Aorta (tissue), 5 donors: ENCODE measurements at regions not wholly inside any gene's neighbourhood (a gene's known extent, or its start where the extent isn't known, plus 50 kb on each side); places are given as distances from the start of the nearest gene placed in this dataset.
"Not testable (repeated sequence)": the region's sequence is repeated elsewhere in the genome, so short reads cannot be mapped to it uniquely, and the experiment has no call there.

Experiments used
- ATAC-seq: fragments of 200-7000 bp; cut with Tn5 transposase; one replicate; pipeline ENCODE4 v1.9.1; 2022; ENCODE audit warnings: moderate library complexity; ENCODE audit not compliant: low FRiP score
- DNase-seq, 2 donors: peaks; one replicate each; pipeline ENCODE4 v3.0.0-alpha.2; 2020
- H3K27ac ChIP-seq, 2 donors: one replicate each; pipeline ENCODE4 v1.5.1; 2013; ENCODE audit warnings: low read length in 2 of 2, mild to moderate bottlenecking in 2 of 2, moderate library complexity in 2 of 2, control low read depth in 1 of 2, inconsistent platforms in 1 of 2, low read depth in 1 of 2
- H3K27me3 ChIP-seq, 2 donors: one replicate each; pipeline ENCODE4 v1.6.1; 2013; ENCODE audit warnings: control low read depth in 1 of 2, low read length in 1 of 2, mild to moderate bottlenecking in 1 of 2, moderate library complexity in 1 of 2; ENCODE audit not compliant: insufficient read depth in 2 of 2, control insufficient read depth in 1 of 2
- H3K36me3 ChIP-seq, 2 donors: one replicate each; pipeline ENCODE4 v1.6.1; 2013; ENCODE audit warnings: control low read depth in 1 of 2, low read length in 1 of 2, mild to moderate bottlenecking in 1 of 2; ENCODE audit not compliant: insufficient read depth in 2 of 2, control insufficient read depth in 1 of 2
- H3K4me1 ChIP-seq, 2 donors: one replicate each; pipeline ENCODE4 v1.6.1; 2013; ENCODE audit warnings: low read length in 2 of 2, control low read depth in 1 of 2, mild to moderate bottlenecking in 1 of 2, moderate library complexity in 1 of 2; ENCODE audit not compliant: insufficient read depth in 2 of 2, control insufficient read depth in 1 of 2
- H3K4me3 ChIP-seq, 2 donors: one replicate each; pipeline ENCODE4 v1.5.1; 2013; ENCODE audit warnings: low read length in 2 of 2, control low read depth in 1 of 2, mild to moderate bottlenecking in 1 of 2
- H3K9me3 ChIP-seq: one replicate; pipeline ENCODE4 v1.6.1; 2013; ENCODE audit warnings: mild to moderate bottlenecking, low read length; ENCODE audit not compliant: control insufficient read depth
- WGBS, 2 donors: extraction: QIAGEN DNeasy Blood & Tissue Kit; methylation state at CpG; one replicate each; pipeline ENCODE4 v1.1.7; 2013; 5-methylcytosine and 5-hydroxymethylcytosine counted together
- intact Hi-C, 2 donors: fragments of 100-400 bp; cut with DNase I; formaldehyde crosslinking; loops; one replicate each; pipeline versions ENCODE4 v1.14.2 to v1.15.0; 2022
- donor health status: healthy with polysubstance abuse.
- donor health status: Bipolar disorder and iron deficiency.
- donor health status: DM: no; HTN: no; CAD: no.
- donor health status: DM: no; HTN: no; CAD: no.
- donor health status: DM: yes; HTN: yes; CAD: no.

- H3K36me3 ChIP-seq, DNase-seq, H3K4me1 ChIP-seq, H3K27me3 ChIP-seq, intact Hi-C loops, H3K27ac ChIP-seq, ATAC-seq, H3K4me3 ChIP-seq, H3K9me3 ChIP-seq: not testable (repeated sequence)
- WGBS, 2 donors: 96 to 98% methylated on average over 6 of the region's 6 CpGs
These were observed 96.1 kb upstream of the SLC7A11 start for GRCh38 chr4:138338222-138338621.

GRCh38 chr4:138334346-138335016 lies 92.3 kb upstream of the SLC7A11 start:
- DNase-seq (no peak), ATAC-seq (no peak)
- H3K27ac ChIP-seq: no peak overlapping the region
- H3K36me3 ChIP-seq: no peaks in the 10 kb centered on the region
- H3K4me3 ChIP-seq: no peak overlapping the region
- no peaks in the 10 kb centered on the region for H3K4me1 ChIP-seq
- H3K9me3 ChIP-seq: no peaks in the 10 kb centered on the region
- intact Hi-C loops: no loop called here
- 77% methylated on average over 9 of the region's 9 CpGs for WGBS, 2 donors
- no peaks in the 10 kb centered on the region for H3K27me3 ChIP-seq

GRCh38 chr4:138332415-138332814 lies 90.3 kb upstream of the SLC7A11 start:
- H3K9me3 ChIP-seq, H3K4me3 ChIP-seq, DNase-seq, ATAC-seq, H3K4me1 ChIP-seq, H3K36me3 ChIP-seq, H3K27ac ChIP-seq, H3K27me3 ChIP-seq, intact Hi-C loops: not testable (repeated sequence)
- WGBS, 2 donors: 88 to 91% methylated on average over 1 of the region's 1 CpG

- intact Hi-C loops: no loop called here
- ATAC-seq: no peak
- no peaks in the 10 kb centered on the region for H3K36me3 ChIP-seq
- H3K27me3 ChIP-seq: no peaks in the 10 kb centered on the region
- 57 to 64% methylated on average over 2 of the region's 2 CpGs for WGBS, 2 donors
- no peaks in the 10 kb centered on the region for H3K4me1 ChIP-seq
- H3K27ac ChIP-seq: no peak overlapping the region
- H3K9me3 ChIP-seq: no peaks in the 10 kb centered on the region
- H3K4me3 ChIP-seq: no peak overlapping the region
- no peak for DNase-seq
These were observed 88.4 kb upstream of the SLC7A11 start for GRCh38 chr4:138330531-138330930.

GRCh38 chr4:138329506-138330070 lies 87.4 kb upstream of the SLC7A11 start:
- Histone ChIP-seq H3K4me1 (no peaks in the 10 kb centered on the region), H3K4me3 (no peak overlapping the region), H3K27me3 (no peaks in the 10 kb centered on the region), H3K36me3 (no peaks in the 10 kb centered on the region), H3K27ac (no peak overlapping the region), H3K9me3 (no peaks in the 10 kb centered on the region)
- WGBS, 2 donors: 82 to 87% methylated on average over 6 of the region's 6 CpGs
- DNase-seq (no peak), ATAC-seq (no peak)
- intact Hi-C loops: no loop called here

GRCh38 chr4:138327338-138327737 lies 85.2 kb upstream of the SLC7A11 start:
- H3K4me3 ChIP-seq: no peak overlapping the region
- DNase-seq (no peak), ATAC-seq (no peak)
- 93 to 97% methylated on average over 1 of the region's 1 CpG for WGBS, 2 donors
- no peaks in the 10 kb centered on the region for H3K9me3 ChIP-seq
- intact Hi-C loops: no loop called here
- no peaks in the 10 kb centered on the region for H3K4me1 ChIP-seq
- H3K36me3 ChIP-seq: no peaks in the 10 kb centered on the region
- no peak overlapping the region for H3K27ac ChIP-seq
- H3K27me3 ChIP-seq: no peaks in the 10 kb centered on the region

GRCh38 chr4:138320831-138321230 lies 78.7 kb upstream of the SLC7A11 start:
- H3K36me3 ChIP-seq: no peaks in the 10 kb centered on the region
- WGBS, 2 donors: 87 to 94% methylated on average over 1 of the region's 1 CpG
- ATAC-seq: no peak
- no peaks in the 10 kb centered on the region for H3K4me1 ChIP-seq
- H3K9me3 ChIP-seq: no peaks in the 10 kb centered on the region
- intact Hi-C loops: no loop called here
- no peak for DNase-seq
- H3K27me3 ChIP-seq: no peaks in the 10 kb centered on the region
- H3K27ac ChIP-seq: no peak overlapping the region
- no peak overlapping the region for H3K4me3 ChIP-seq

GRCh38 chr4:138320030-138320429 lies 77.9 kb upstream of the SLC7A11 start:
- Histone ChIP-seq H3K27me3 (no peaks in the 10 kb centered on the region), H3K27ac (no peak overlapping the region), H3K4me1 (no peaks in the 10 kb centered on the region), H3K9me3 (no peaks in the 10 kb centered on the region), H3K4me3 (no peak overlapping the region), H3K36me3 (no peaks in the 10 kb centered on the region)
- intact Hi-C loops: no loop called here
- 81 to 93% methylated on average over 1 of the region's 1 CpG for WGBS, 2 donors
- ATAC-seq (no peak), DNase-seq (no peak)

- no peaks in the 10 kb centered on the region for H3K4me1 ChIP-seq
- whole genome bisulfite sequencing, 2 donors: 80 to 85% methylated on average over 4 of the region's 4 CpGs
- no peak for DNase-seq
- H3K27me3 ChIP-seq: no peaks in the 10 kb centered on the region
- intact Hi-C loops: no loop called here
- H3K9me3 ChIP-seq: no peaks in the 10 kb centered on the region
- no peaks in the 10 kb centered on the region for H3K36me3 ChIP-seq
- no peak for ATAC-seq
- no peak overlapping the region for H3K27ac ChIP-seq
- H3K4me3 ChIP-seq: no peak overlapping the region
These were observed 75.1 kb upstream of the SLC7A11 start for GRCh38 chr4:138317175-138317748.
